ENCODE measurements at regions not wholly inside any gene's neighbourhood (a gene's known extent, or its start where the extent isn't known, plus 50 kb on each side); places are given as distances from the start of the nearest gene placed in this dataset.

DNA sequence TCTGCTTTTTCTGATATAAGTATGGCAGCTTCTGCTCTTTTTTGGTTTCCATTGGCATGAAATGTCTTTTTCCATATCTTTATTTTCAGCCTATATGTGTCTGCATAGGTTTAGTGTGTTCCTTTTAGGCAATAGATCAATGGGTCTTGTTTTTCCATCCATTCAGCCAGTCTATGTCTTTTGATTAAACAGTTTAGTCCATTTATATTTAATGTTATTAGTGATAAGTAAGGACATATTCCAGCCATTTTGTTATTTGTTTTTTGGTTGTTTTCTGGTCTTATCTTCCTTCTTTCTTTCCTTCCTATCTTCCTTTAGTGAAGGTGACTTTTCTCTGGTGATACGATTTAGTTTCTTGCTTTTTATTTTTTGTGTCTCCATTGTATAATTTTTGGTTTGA lies 101.3 kb upstream of the LRRC3B start:
- TF ChIP-seq, protein P1, sequence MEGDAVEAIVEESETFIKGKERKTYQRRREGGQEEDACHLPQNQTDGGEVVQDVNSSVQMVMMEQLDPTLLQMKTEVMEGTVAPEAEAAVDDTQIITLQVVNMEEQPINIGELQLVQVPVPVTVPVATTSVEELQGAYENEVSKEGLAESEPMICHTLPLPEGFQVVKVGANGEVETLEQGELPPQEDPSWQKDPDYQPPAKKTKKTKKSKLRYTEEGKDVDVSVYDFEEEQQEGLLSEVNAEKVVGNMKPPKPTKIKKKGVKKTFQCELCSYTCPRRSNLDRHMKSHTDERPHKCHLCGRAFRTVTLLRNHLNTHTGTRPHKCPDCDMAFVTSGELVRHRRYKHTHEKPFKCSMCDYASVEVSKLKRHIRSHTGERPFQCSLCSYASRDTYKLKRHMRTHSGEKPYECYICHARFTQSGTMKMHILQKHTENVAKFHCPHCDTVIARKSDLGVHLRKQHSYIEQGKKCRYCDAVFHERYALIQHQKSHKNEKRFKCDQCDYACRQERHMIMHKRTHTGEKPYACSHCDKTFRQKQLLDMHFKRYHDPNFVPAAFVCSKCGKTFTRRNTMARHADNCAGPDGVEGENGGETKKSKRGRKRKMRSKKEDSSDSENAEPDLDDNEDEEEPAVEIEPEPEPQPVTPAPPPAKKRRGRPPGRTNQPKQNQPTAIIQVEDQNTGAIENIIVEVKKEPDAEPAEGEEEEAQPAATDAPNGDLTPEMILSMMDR (IDR thresholded peaks at IDR 0.05) = no peak
- TF ChIP-seq TEAD4 (IDR thresholded peaks at IDR 0.05; ENCODE audit: borderline replicate concordance, insufficient read depth) = no peak
- TF ChIP-seq NRF1 (IDR thresholded peaks at IDR 0.05; ENCODE audit: low read depth, low read length) = no peak
- no peak for TF ChIP-seq GATA2 (CRISPR knock-in tag; IDR thresholded peaks at IDR 0.05)
- TF ChIP-seq MEF2A (IDR thresholded peaks at IDR 0.05; ENCODE audit: borderline replicate concordance, low read depth) = no peak
- no peak for TF ChIP-seq EZH2phosphoT487 (IDR thresholded peaks at IDR 0.05; ENCODE audit: borderline replicate concordance, low read depth)
- TF ChIP-seq SMC3 (IDR thresholded peaks at IDR 0.05; ENCODE audit: low read depth, low read length) = no peak
- TF ChIP-seq POLR2AphosphoS5 (IDR thresholded peaks at IDR 0.05; ENCODE audit: low read depth, low read length) = no peak
- no peak for TF ChIP-seq JUND (IDR thresholded peaks at IDR 0.05)

All from SK-N-SH (cell line).